KG1 (cell line): ENCODE measurements at regions not wholly inside any gene's neighbourhood (a gene's known extent, or its start where the extent isn't known, plus 50 kb on each side); places are given as distances from the start of the nearest gene placed in this dataset.
A peak's percentile ranks its signal among the peaks of the same experiment; 100 is the strongest.

Experiments used
- DNase-seq: peaks from one replicate; lab custom pipeline; 2025; lab: John Stamatoyannopoulos, UW

DNA sequence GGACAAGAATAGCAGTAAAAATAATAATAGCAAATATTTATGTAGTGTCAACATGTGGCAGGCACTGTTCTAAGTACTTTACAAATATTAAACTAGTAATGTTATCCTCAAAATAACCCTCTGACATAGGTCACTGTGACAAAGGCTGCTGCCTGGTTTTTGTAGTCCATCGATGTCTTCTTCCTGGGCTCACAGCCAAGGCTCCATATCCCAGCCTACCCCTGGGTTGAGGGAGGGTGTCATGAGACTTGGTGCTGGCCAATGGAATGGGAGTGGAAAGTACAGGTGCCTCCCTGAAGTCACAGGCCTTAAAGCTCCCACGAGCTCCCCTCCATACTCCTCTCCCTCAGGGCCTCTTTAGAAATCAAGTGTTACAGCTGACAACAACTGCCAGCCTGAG, 159.3 kb downstream of the CYRIA start:
- DNase-seq = no peak

- DNase-seq = no peak
Measured at GRCh38 chr2:16496426-16497388, 168.9 kb downstream of the CYRIA start.

- no peak for DNase-seq
Measured at GRCh38 chr2:16495509-16496208, 170.0 kb downstream of the CYRIA start.

GRCh38 chr2:16494836-16495508, 170.7 kb downstream of the CYRIA start:
- no peak for DNase-seq

DNA sequence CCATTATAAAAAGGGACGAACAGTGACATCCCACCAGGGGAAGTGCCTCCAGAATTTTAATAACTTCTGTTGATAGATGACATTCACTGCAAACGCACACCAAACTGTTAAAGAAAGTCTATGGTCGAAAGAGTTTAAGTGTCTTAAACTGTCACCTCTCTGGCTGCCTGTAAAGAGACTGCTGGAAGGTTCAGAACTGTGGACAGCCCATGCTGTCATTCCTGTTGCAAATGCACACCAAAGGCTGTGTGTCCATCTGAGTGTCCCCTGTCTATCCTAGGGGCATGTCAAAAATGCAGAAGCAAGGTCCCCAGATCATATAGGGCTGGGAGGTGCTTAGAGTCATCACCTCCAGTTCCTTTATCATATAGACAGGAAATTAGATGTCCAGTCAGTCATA, 171.8 kb downstream of the CYRIA start:
- DNase-seq = no peak

GRCh38 chr2:16487686-16488085, 177.9 kb downstream of the CYRIA start:
- no peak for DNase-seq

- DNase-seq = no peak
Measured at GRCh38 chr2:16485251-16485650, 180.4 kb downstream of the CYRIA start.

DNA sequence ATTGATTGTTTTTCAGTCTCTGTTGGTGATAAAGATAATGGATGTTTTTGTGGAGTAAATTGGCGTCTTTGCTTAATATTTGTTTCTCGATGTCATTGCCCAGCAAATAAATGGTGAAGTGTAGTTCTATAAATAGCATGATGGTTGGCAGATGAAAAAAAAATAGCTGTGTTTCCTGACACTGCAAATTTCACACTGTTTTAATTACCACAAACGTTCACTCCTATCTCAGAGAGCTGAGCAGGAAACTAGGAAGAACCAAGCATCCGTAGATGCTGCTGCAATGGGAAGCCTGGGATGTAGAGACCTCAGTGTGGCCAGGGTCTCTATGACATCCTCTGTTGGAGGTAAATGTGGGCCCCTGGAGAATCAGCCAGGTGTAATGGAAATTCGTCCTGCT, 183.2 kb downstream of the CYRIA start:
- no peak for DNase-seq

DNA sequence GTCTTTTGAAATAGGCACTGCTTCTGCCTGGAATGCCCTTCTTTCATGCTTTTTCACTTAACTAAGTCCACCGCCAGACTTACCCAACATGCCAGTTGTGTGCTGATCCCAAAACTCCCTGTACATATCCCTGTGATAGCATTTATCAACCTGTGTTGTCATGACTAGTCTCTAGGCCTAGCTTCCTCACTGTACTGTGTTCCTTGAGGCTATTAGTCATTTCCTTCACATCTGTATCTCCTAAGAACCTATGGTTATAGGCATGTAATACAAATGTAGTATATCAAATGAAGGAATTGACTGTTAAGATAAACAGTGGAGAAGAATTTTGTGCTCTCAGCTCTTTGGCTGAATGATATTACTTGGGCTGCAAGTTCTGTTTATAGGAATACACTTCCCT, 184.3 kb downstream of the CYRIA start:
- no peak for DNase-seq

DNA sequence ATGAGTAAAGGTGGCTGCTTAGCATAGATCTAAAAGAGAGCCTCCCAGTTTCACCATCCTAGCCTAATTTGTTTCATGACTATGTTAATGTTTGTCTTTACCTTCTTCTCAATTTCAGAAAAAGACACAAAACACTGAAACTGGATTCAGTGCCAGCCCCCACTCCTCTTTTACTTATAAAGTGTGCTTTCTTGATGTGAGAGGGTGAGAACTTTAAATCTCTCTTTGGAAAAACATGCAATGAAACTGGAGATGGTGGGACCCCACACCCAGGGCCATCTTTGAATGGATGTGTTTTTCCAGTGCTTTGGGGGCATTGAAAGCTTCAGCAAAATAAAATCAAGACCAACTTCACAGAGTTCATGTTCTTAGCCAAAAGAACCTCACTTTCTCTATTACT, 185.9 kb downstream of the CYRIA start:
- no peak for DNase-seq

DNA sequence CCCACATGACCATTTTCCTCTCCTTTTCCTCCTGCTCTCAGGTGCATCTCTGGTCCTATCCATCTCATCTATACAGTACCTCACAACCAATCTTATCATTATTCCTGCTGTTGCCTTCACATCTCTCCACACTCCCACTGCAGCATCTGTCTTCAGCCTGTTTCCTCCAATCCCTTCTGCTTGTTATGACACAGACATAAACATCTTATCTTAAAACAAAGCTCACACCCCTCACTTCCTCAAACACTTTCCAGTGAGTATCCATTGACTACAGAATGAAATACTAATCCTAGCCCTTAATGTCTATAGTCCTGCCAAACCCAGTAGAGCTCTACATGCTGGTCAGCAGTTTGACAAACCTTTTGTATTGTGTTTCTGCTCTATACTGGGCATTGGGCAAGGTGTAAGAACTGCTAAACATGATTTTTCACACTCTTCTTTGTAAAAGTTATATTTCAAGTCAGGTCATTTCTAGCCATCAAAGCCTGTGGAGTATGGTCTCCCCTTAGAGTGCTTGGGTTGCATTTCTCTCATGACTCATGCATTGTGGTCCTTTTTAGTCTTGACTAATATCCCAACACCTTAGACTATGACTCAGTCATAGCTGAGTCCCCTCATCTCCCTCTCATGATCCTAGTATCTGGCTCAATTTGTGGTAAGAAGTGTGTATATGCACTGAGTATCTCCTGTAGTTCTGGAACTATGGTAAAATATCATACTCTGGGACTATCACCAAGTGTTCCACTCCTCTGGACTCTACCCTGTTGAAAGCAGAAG, 187.0 kb downstream of the CYRIA start:
- DNase-seq = peak; percentile 51

GRCh38 chr2:16477648-16478047, 188.0 kb downstream of the CYRIA start:
- DNase-seq = no peak

GRCh38 chr2:16476866-16477265, 188.8 kb downstream of the CYRIA start:
- no peak for DNase-seq

GRCh38 chr2:16475986-16476567, 189.6 kb downstream of the CYRIA start:
- no peak for DNase-seq

GRCh38 chr2:16475586-16475985, 190.0 kb downstream of the CYRIA start:
- DNase-seq = no peak

GRCh38 chr2:16473575-16473974, 192.1 kb downstream of the CYRIA start:
- DNase-seq = no peak

- no peak for DNase-seq
Measured at GRCh38 chr2:16470936-16471490, 194.6 kb downstream of the CYRIA start.

- DNase-seq = no peak
Measured at GRCh38 chr2:16466821-16467151, 198.8 kb downstream of the CYRIA start.

DNA sequence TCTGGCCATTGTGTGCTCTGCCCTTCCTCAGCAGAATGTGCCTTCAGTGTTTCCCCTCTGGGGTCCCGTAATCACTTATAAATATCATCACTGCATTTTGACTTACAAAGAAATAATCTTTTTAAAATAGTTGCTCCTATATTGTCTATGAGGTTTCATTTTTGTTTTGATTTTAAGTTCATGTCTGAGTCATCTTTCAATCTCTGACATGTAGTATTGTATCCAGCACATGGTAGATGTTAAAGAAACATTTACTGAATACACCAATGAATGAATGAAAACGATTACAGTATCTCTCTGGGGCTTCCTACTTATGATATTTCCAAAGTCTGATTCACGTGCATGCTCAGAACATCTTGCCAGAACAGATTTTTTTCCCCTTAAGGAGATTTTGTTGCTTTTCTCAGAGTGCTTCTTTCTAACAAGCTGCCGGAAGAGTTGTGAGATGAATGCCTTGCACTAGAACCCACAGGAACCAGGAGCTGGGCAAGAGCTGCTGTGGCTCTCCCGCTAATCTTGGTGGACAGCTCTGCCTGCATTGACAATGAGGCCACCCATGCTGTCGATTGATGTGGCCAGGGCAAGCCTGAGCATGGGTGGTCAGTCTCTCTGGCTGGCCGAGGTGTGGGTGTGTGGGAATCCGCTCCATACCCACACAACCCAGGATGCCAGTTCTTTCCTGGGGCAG, 199.4 kb downstream of the CYRIA start:
- no peak for DNase-seq

GRCh38 chr2:16464641-16465040, 201.0 kb downstream of the CYRIA start:
- no peak for DNase-seq

DNA sequence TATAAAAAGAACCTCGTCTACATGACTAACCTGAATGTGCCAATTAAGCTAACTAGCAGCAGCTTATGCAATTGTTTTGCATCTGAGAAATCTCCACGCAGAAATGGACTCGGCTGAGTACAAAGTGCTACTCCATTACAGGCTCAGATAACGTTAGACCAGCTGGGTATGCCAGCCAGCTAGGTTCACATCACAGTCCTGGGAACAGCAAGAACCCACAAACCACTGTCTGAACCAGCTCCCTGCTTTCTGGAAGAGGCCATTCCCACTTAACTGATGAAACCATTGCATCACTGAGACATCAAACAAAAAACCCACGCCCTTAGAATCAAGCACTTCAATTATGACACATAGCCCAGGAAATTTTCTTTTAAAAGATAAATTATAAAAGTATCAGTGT, 202.7 kb downstream of the CYRIA start:
- no peak for DNase-seq
